A549 (cell line): ENCODE measurements at regions not wholly inside any gene's neighbourhood (a gene's known extent, or its start where the extent isn't known, plus 50 kb on each side); places are given as distances from the start of the nearest gene placed in this dataset.

Experiments
- ATAC-seq, 2 experiments: fragments of 200-7000 bp in 1 of 2; fragments of >200 bp in 1 of 2; cut with Nextera tagmentation in 1 of 2; cut with Tn5 transposase in 1 of 2; 3 replicates each; pipeline versions ENCODE4 v1.8.0 to v1.9.1; 2018 to 2020; ENCODE audit warnings: mild to moderate bottlenecking in 1 of 2, moderate library complexity in 1 of 2
- CTCF ChIA-PET: fragments of 300-600 bp; sonication (Branson Sonifier 250); formaldehyde crosslinking; extraction: SDS; loops from one replicate; lab custom pipeline; 2021; ENCODE audit warnings: antibody characterized with exemption, inconsistent platforms; lab: Yijun Ruan, JAX
- POLR2A ChIA-PET: fragments of 350-600 bp; formaldehyde crosslinking; extraction: SDS; loops from one replicate; lab custom pipeline; 2021; ENCODE audit warnings: antibody characterized with exemption, inconsistent platforms; lab: Yijun Ruan, JAX
- DNase-seq, 2 experiments: peaks; one replicate each; pipeline versions ENCODE4 v3.0.0 to v3.0.0-alpha.2; 2011 to 2016; ENCODE audit warnings: low read depth in 1 of 2, low spot score in 1 of 2
- FAIRE-seq: peaks from 2 replicates; lab custom pipeline; 2011; peaks lifted over from hg19 to GRCh38; lab: Jason Lieb, UNC
- H3K27ac ChIP-seq, 2 experiments: fragments of >200 bp; sonication (Bioruptor Twin); formaldehyde crosslinking; 3 replicates each; pipeline ENCODE4 v1.5.1; 2016 to 2017
- H3K4me1 ChIP-seq: fragments of >200 bp; sonication (Bioruptor Twin); formaldehyde crosslinking; 3 replicates; pipeline ENCODE4 v1.6.1; 2016
- H3K4me2 ChIP-seq: fragments of >200 bp; sonication (Bioruptor Twin); formaldehyde crosslinking; 3 replicates; pipeline ENCODE4 v1.6.1; 2016
- H3K4me3 ChIP-seq: fragments of >200 bp; sonication (Bioruptor Twin); formaldehyde crosslinking; 3 replicates; pipeline ENCODE4 v1.5.1; 2016
- H3K9me3 ChIP-seq: fragments of >200 bp; sonication (Bioruptor Twin); formaldehyde crosslinking; 3 replicates; pipeline ENCODE4 v1.6.1; 2016
- CHD4 ChIP-seq: fragments of 200-600 bp; sonication (generic); IDR thresholded peaks from 2 replicates; pipeline ENCODE4 v1.6.1; 2016; ENCODE audit warnings: antibody characterized with exemption, mild to moderate bottlenecking, borderline replicate concordance
- EHF ChIP-seq: fragments of 250-450 bp; sonication (Bioruptor Pico); IDR thresholded peaks from 2 replicates; pipeline ENCODE4 v1.5.0; 2020; ENCODE audit warnings: mild to moderate bottlenecking
- EHMT2 ChIP-seq: fragments of 200-600 bp; sonication (generic); IDR thresholded peaks from 2 replicates; pipeline ENCODE4 v1.6.1; 2016; ENCODE audit warnings: antibody characterized with exemption, low read depth, mild to moderate bottlenecking, moderate library complexity
- EP300 ChIP-seq, 2 experiments: fragments of >200 bp; sonication (Bioruptor Twin); formaldehyde crosslinking; IDR thresholded peaks; 2 replicates in 1 of 2; 3 replicates in 1 of 2; pipeline ENCODE4 v1.6.1; 2016 to 2017
- ESRRA ChIP-seq: fragments of 150-350 bp; IDR thresholded peaks from 2 replicates; pipeline ENCODE4 v1.6.1; 2014; ENCODE audit warnings: mild to moderate bottlenecking, low read length, borderline replicate concordance
- FOSB ChIP-seq: fragments of 250-450 bp; sonication (Bioruptor Pico); IDR thresholded peaks from 2 replicates; pipeline ENCODE4 v1.5.0; 2020; ENCODE audit warnings: mild to moderate bottlenecking, moderate library complexity
- FOXS1 ChIP-seq: fragments of 250-450 bp; sonication (Bioruptor Pico); IDR thresholded peaks from 2 replicates; pipeline ENCODE4 v1.5.0; 2020; ENCODE audit warnings: mild to moderate bottlenecking, moderate library complexity
- GATA3 ChIP-seq: IDR thresholded peaks from 2 replicates; pipeline ENCODE4 v1.6.1; 2012; ENCODE audit warnings: borderline replicate concordance
- HEYL ChIP-seq: fragments of 250-450 bp; sonication (Bioruptor Pico); IDR thresholded peaks from 2 replicates; pipeline ENCODE4 v1.8.0; 2021; ENCODE audit warnings: mild to moderate bottlenecking, moderate library complexity
- HOXA7 ChIP-seq: fragments of 250-450 bp; sonication (Bioruptor Pico); IDR thresholded peaks from 2 replicates; pipeline ENCODE4 v1.5.0; 2020; ENCODE audit warnings: mild to moderate bottlenecking, moderate library complexity
- HOXB5 ChIP-seq: fragments of 250-450 bp; sonication (Bioruptor Pico); IDR thresholded peaks from 2 replicates; pipeline ENCODE4 v1.5.0; 2020; ENCODE audit warnings: mild to moderate bottlenecking, moderate library complexity
- MAFK ChIP-seq: fragments of 450-650 bp; IDR thresholded peaks from 2 replicates; pipeline ENCODE4 v1.6.1; 2014; ENCODE audit not compliant: partially characterized antibody
- MYC ChIP-seq: IDR thresholded peaks from 2 replicates; pipeline ENCODE4 v1.6.1; 2012; ENCODE audit warnings: mild to moderate bottlenecking, inconsistent platforms, low read length, improper control_type of control experiment, borderline replicate concordance
- NPAS2 ChIP-seq: fragments of 250-450 bp; sonication (Bioruptor Pico); IDR thresholded peaks from 2 replicates; pipeline ENCODE4 v1.8.0; 2022; ENCODE audit warnings: mild to moderate bottlenecking, moderate library complexity, borderline replicate concordance
- PHF8 ChIP-seq: fragments of 200-600 bp; sonication (generic); IDR thresholded peaks from 2 replicates; pipeline ENCODE4 v1.6.1; 2016; ENCODE audit warnings: low read depth, mild to moderate bottlenecking, antibody characterized with exemption, moderate library complexity, borderline replicate concordance
- POLR2A ChIP-seq: IDR thresholded peaks from 2 replicates; pipeline ENCODE4 v1.6.1; 2012; ENCODE audit warnings: mild to moderate bottlenecking, low read length
- POLR2AphosphoS2 ChIP-seq: conservative IDR thresholded peaks from 2 replicates; pipeline ENCODE4 v1.6.1; 2012; ENCODE audit warnings: low read length, improper control_type of control experiment, inconsistent platforms
- RAD21 ChIP-seq, 2 experiments: fragments of >200 bp in 1 of 2; sonication (Bioruptor Twin) in 1 of 2; formaldehyde crosslinking in 1 of 2; IDR thresholded peaks in 1 of 2; conservative IDR thresholded peaks in 1 of 2; 2 replicates in 1 of 2; 3 replicates in 1 of 2; pipeline ENCODE4 v1.6.1; 2012 to 2018; ENCODE audit warnings: inconsistent platforms in 1 of 2
- RARB ChIP-seq: fragments of 250-450 bp; sonication (Bioruptor Pico); IDR thresholded peaks from 2 replicates; pipeline ENCODE4 v1.8.0; 2021; ENCODE audit warnings: mild to moderate bottlenecking, moderate library complexity
- RCOR1 ChIP-seq: fragments of 150-350 bp; IDR thresholded peaks from 2 replicates; pipeline ENCODE4 v1.6.1; 2014; ENCODE audit warnings: antibody characterized with exemption, low read length, low read depth
- RNF2 ChIP-seq: fragments of 200-600 bp; sonication (generic); IDR thresholded peaks from 2 replicates; pipeline ENCODE4 v1.6.1; 2016; ENCODE audit warnings: low read depth, mild to moderate bottlenecking, antibody characterized with exemption, moderate library complexity, borderline replicate concordance
- SREBF2 ChIP-seq: fragments of 450-650 bp; IDR thresholded peaks from 2 replicates; pipeline ENCODE4 v1.6.1; 2014; ENCODE audit warnings: mild to moderate bottlenecking, moderate library complexity
- TFCP2L1 ChIP-seq: fragments of 250-450 bp; sonication (Bioruptor Pico); IDR thresholded peaks from 2 replicates; pipeline ENCODE4 v1.5.0; 2021; ENCODE audit warnings: mild to moderate bottlenecking
- ZC3H11A ChIP-seq: fragments of 450-650 bp; IDR thresholded peaks from 2 replicates; pipeline ENCODE4 v1.6.1; 2014; ENCODE audit warnings: antibody characterized with exemption, mild to moderate bottlenecking
- ZNF302 ChIP-seq: fragments of 250-450 bp; sonication (Bioruptor Pico); IDR thresholded peaks from 2 replicates; pipeline ENCODE4 v1.9.0; 2021; ENCODE audit warnings: inconsistent platforms, mild to moderate bottlenecking, moderate library complexity
- WGBS: methylation state at CpG from one replicate; pipeline ENCODE4 v1.1.6; 2017; ENCODE audit errors: missing lambda C conversion rate; 5-methylcytosine and 5-hydroxymethylcytosine counted together
- TF ChIP-seq, protein P1 (sequence below): fragments of 250-450 bp; sonication (Bioruptor Pico); IDR thresholded peaks from 2 replicates; pipeline ENCODE4 v1.5.0; 2021; ENCODE audit warnings: mild to moderate bottlenecking, moderate library complexity, borderline replicate concordance
- TF ChIP-seq, protein P2 (sequence below): IDR thresholded peaks from 2 replicates; pipeline ENCODE4 v1.6.1; 2012

DNA sequence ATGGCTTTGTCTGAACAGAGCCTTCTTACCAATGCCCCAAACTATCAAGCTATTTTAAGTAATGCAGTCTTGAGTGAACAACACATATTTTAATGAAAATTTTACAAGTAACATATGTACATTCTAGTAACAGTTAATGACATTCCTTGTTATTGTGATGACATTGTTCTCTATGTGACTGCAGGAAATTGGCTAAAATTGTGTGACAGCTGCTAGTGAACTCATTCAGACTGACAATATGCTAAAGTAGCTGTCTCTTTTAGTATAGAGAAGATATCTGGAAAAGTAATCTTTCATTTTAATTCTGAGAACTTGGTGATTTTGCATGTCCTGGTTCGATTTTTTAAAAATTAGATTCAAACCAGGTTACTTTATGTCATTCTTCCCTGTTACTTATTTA, 259.8 kb upstream of the MAGI2 start:
- TF ChIP-seq, protein P1, sequence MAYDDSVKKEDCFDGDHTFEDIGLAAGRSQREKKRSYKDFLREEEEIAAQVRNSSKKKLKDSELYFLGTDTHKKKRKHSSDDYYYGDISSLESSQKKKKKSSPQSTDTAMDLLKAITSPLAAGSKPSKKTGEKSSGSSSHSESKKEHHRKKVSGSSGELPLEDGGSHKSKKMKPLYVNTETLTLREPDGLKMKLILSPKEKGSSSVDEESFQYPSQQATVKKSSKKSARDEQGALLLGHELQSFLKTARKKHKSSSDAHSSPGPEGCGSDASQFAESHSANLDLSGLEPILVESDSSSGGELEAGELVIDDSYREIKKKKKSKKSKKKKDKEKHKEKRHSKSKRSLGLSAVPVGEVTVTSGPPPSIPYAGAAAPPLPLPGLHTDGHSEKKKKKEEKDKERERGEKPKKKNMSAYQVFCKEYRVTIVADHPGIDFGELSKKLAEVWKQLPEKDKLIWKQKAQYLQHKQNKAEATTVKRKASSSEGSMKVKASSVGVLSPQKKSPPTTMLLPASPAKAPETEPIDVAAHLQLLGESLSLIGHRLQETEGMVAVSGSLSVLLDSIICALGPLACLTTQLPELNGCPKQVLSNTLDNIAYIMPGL (CRISPR knock-in tag), result no peak
- TF ChIP-seq HOXA7, result no peak
- TF ChIP-seq EP300 (IDR thresholded peaks at IDR 0.05), result no peak
- TF ChIP-seq FOXS1 (CRISPR knock-in tag), result no peak
- TF ChIP-seq SREBF2, result no peak
- no peak for TF ChIP-seq HEYL (CRISPR knock-in tag)
- no peak for TF ChIP-seq HOXB5 (CRISPR knock-in tag)
- no peak for TF ChIP-seq ESRRA
- no peak for TF ChIP-seq RARB (CRISPR knock-in tag)
- no peak for TF ChIP-seq EHF (CRISPR knock-in tag)
- no peak for TF ChIP-seq FOSB (CRISPR knock-in tag)
- H3K9me3 ChIP-seq, result no peaks in the 10 kb centered on the region
- POLR2A ChIA-PET, result no interaction called here
- no peak overlapping the region for H3K4me2 ChIP-seq
- FAIRE-seq, result no peak
- WGBS, result 12% methylated on average over 1 of the region's 1 CpG
- CTCF ChIA-PET, result interaction anchor here (0.6 kb wide), 1 partner anchor 138 kb away, joined by 3 read pairs; no protein-coding TSS in a partner anchor
- 0 out of 3 replicates have a peak, but pooled peaks cover 3% of the 10 kb centered on the region for H3K4me1 ChIP-seq
- H3K4me3 ChIP-seq, result no peak overlapping the region
- no peak for DNase-seq
- ATAC-seq, result no peak
- H3K27ac ChIP-seq, result no peak overlapping the region

DNA sequence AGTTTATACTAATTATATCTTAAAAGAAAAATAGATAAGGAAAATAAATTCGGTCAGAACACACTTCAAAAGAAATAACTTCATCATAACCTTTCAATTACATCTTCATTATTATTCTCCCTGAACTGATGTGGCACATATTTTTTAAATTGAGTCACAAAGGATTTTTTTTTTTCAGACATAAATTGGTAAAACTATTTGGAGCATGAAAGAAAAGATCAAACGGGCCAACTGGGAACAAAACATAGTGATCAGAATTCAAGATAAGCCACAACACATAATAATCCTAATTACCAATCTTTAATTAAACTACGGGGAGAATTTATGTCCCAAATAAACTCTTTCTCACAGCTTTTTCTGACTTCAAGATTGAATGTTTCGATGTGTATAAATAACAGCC, 258.2 kb upstream of the MAGI2 start:
- Histone ChIP-seq H3K9me3 (no peaks in the 10 kb centered on the region), H3K4me2 (no peak overlapping the region), H3K27ac (no peak overlapping the region), H3K4me3 (no peak overlapping the region), H3K4me1 (0 out of 3 replicates have a peak, but pooled peaks cover 3% of the 10 kb centered on the region)
- no peak for DNase-seq
- ChIA-PET POLR2A (no interaction called here), CTCF (no interaction called here)
- ATAC-seq, result no peak
- FAIRE-seq, result no peak
- 61% methylated on average over 4 of the region's 4 CpGs for WGBS
- TF ChIP-seq RCOR1 (no peak), TFCP2L1 (no peak), EHMT2 (no peak), GATA3 (no peak), MYC (no peak), ZNF302 (no peak), ZC3H11A (no peak), PHF8 (no peak), SREBF2 (no peak), POLR2AphosphoS2 (no peak), NPAS2 (CRISPR knock-in tag) (no peak), RNF2 (no peak), MAFK (no peak), POLR2A (no peak), CHD4 (no peak), RAD21 (conservative IDR thresholded peaks at IDR 0.05 in 1 of 2, IDR thresholded peaks at IDR 0.05 in 1 of 2) (no peak)
- TF ChIP-seq, protein P2, sequence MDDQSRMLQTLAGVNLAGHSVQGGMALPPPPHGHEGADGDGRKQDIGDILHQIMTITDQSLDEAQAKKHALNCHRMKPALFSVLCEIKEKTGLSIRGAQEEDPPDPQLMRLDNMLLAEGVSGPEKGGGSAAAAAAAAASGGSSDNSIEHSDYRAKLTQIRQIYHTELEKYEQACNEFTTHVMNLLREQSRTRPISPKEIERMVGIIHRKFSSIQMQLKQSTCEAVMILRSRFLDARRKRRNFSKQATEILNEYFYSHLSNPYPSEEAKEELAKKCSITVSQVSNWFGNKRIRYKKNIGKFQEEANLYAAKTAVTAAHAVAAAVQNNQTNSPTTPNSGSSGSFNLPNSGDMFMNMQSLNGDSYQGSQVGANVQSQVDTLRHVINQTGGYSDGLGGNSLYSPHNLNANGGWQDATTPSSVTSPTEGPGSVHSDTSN, result no peak
